ENCODE measurements at regions not wholly inside any gene's neighbourhood (a gene's known extent, or its start where the extent isn't known, plus 50 kb on each side); places are given as distances from the start of the nearest gene placed in this dataset.

- TF ChIP-seq TAF1 (IDR thresholded peaks at IDR 0.05; ENCODE audit: low read depth) (no peak), POLR2AphosphoS5 (IDR thresholded peaks at IDR 0.05) (no peak), REST (IDR thresholded peaks at IDR 0.05; ENCODE audit: borderline replicate concordance) (no peak), SMC3 (conservative IDR thresholded peaks at IDR 0.05; ENCODE audit: poor library complexity) (no peak), MXI1 (conservative IDR thresholded peaks at IDR 0.05; ENCODE audit: poor library complexity, severe bottlenecking) (no peak), RAD21 (conservative IDR thresholded peaks at IDR 0.05) (no peak), CTCF (IDR thresholded peaks at IDR 0.05; ENCODE audit: poor library complexity, severe bottlenecking) (no peak), EZH2 (IDR thresholded peaks at IDR 0.05; ENCODE audit: borderline replicate concordance, insufficient read depth, low read length, poor library complexity, severe bottlenecking) (no peak), EP300 (conservative IDR thresholded peaks at IDR 0.05; ENCODE audit: poor library complexity, severe bottlenecking) (no peak)
- Histone ChIP-seq H3F3A (ENCODE audit: insufficient read depth, low read length, poor library complexity, severe bottlenecking) (no peaks in the 10 kb centered on the region), H3K9me2 (ENCODE audit: insufficient read depth, low read length) (no peaks in the 10 kb centered on the region), H3K27me3 (ENCODE audit: insufficient read depth, low read depth, low read length) (no peaks in the 10 kb centered on the region), H3K9ac (ENCODE audit: low read length) (no peak overlapping the region), H3K4me2 (ENCODE audit: low read length) (no peak overlapping the region), H3K4me3 (ENCODE audit: low read length) (no peak overlapping the region), H3K9me3 (ENCODE audit: low read length) (no peaks in the 10 kb centered on the region), H4K20me1 (ENCODE audit: insufficient read depth) (no peaks in the 10 kb centered on the region), H3K27ac (ENCODE audit: low read length) (no peak overlapping the region), H2AFZ (ENCODE audit: low read depth, low read length) (no peak overlapping the region), H3K36me3 (ENCODE audit: insufficient read depth, low read length) (no peaks in the 10 kb centered on the region), H3K79me2 (replicated peaks; ENCODE audit: insufficient read depth, low read length) (no peaks in the 10 kb centered on the region)
These were observed 402.8 kb upstream of the SGO1 start for GRCh38 chr3:20588781-20589180.

- H4K20me1 ChIP-seq (ENCODE audit: insufficient read depth) = no peaks in the 10 kb centered on the region
These were observed 397.6 kb upstream of the SGO1 start for GRCh38 chr3:20583648-20584047.

GRCh38 chr3:20576228-20576627, 390.2 kb upstream of the SGO1 start:
- H3K79me2 ChIP-seq (replicated peaks; ENCODE audit: insufficient read depth, low read length) = no peaks in the 10 kb centered on the region
- H3F3A ChIP-seq (ENCODE audit: insufficient read depth, low read length, poor library complexity, severe bottlenecking) = no peaks in the 10 kb centered on the region
- no peak overlapping the region for H3K9ac ChIP-seq (ENCODE audit: low read length)
- H3K4me3 ChIP-seq (ENCODE audit: low read length) = no peak overlapping the region
- no peaks in the 10 kb centered on the region for H3K9me2 ChIP-seq (ENCODE audit: insufficient read depth, low read length)
- H3K4me2 ChIP-seq (ENCODE audit: low read length) = no peak overlapping the region
- no peaks in the 10 kb centered on the region for H3K27me3 ChIP-seq (ENCODE audit: insufficient read depth, low read depth, low read length)
- no peak overlapping the region for H2AFZ ChIP-seq (ENCODE audit: low read depth, low read length)
- no peaks in the 10 kb centered on the region for H4K20me1 ChIP-seq (ENCODE audit: insufficient read depth)
- no peak overlapping the region for H3K27ac ChIP-seq (ENCODE audit: low read length)
- no peaks in the 10 kb centered on the region for H3K36me3 ChIP-seq (ENCODE audit: insufficient read depth, low read length)
- H3K9me3 ChIP-seq (ENCODE audit: low read length) = no peaks in the 10 kb centered on the region
- TF ChIP-seq POLR2AphosphoS5 (IDR thresholded peaks at IDR 0.05) = no peak

More at GRCh38 chr3:20583648-20584047, 397.6 kb upstream of the SGO1 start:
- no peaks in the 10 kb centered on the region for H3K9me2 ChIP-seq (ENCODE audit: insufficient read depth, low read length)
- no peaks in the 10 kb centered on the region for H3K79me2 ChIP-seq (replicated peaks; ENCODE audit: insufficient read depth, low read length)
- H3K36me3 ChIP-seq (ENCODE audit: insufficient read depth, low read length) = no peaks in the 10 kb centered on the region
- H3K4me3 ChIP-seq (ENCODE audit: low read length) = no peak overlapping the region
- H2AFZ ChIP-seq (ENCODE audit: low read depth, low read length) = no peak overlapping the region
- H3K27me3 ChIP-seq (ENCODE audit: insufficient read depth, low read depth, low read length) = no peaks in the 10 kb centered on the region
- no peak overlapping the region for H3K27ac ChIP-seq (ENCODE audit: low read length)
- no peak for TF ChIP-seq EP300 (conservative IDR thresholded peaks at IDR 0.05; ENCODE audit: poor library complexity, severe bottlenecking)
- no peaks in the 10 kb centered on the region for H3K9me3 ChIP-seq (ENCODE audit: low read length)
- H3K9ac ChIP-seq (ENCODE audit: low read length) = no peak overlapping the region
- no peaks in the 10 kb centered on the region for H3F3A ChIP-seq (ENCODE audit: insufficient read depth, low read length, poor library complexity, severe bottlenecking)
- no peak overlapping the region for H3K4me2 ChIP-seq (ENCODE audit: low read length)

All from neural cell (in vitro differentiated cells).